B cell (primary cell): ENCODE measurements at regions not wholly inside any gene's neighbourhood (a gene's known extent, or its start where the extent isn't known, plus 50 kb on each side); places are given as distances from the start of the nearest gene placed in this dataset.
A peak's percentile ranks its signal among the peaks of the same experiment; 100 is the strongest.
"Not testable (repeated sequence)": the region's sequence is repeated elsewhere in the genome, so short reads cannot be mapped to it uniquely, and the experiment has no call there.

Source experiments
- ATAC-seq: fragments of 200-7000 bp; cut with Tn5 transposase; one replicate; pipeline ENCODE4 v1.10.0; 2021; ENCODE audit warnings: low read depth, mild to moderate bottlenecking, moderate number of reproducible peaks, moderate library complexity
- CTCF ChIA-PET: fragments of 350-600 bp; sonication (Branson Sonifier 250); formaldehyde crosslinking; loops from one replicate; lab custom pipeline; 2021; ENCODE audit warnings: antibody characterized with exemption, inconsistent platforms; lab: Charles Lee
- POLR2A ChIA-PET: fragments of 350-600 bp; sonication (Branson Sonifier 250); formaldehyde crosslinking; loops from one replicate; lab custom pipeline; 2021; ENCODE audit warnings: antibody characterized with exemption; lab: Charles Lee
- DNase-seq: peaks from one replicate; pipeline ENCODE4 v3.0.0; 2013
- H2AFZ ChIP-seq: 2 replicates; pipeline ENCODE4 v1.6.1; 2012; ENCODE audit warnings: mild to moderate bottlenecking, low read depth, low read length; ENCODE audit not compliant: insufficient read depth, poor library complexity, severe bottlenecking
- H3K27ac ChIP-seq, 2 donors: 1 replicate in 1 of 2; 2 replicates in 1 of 2; pipeline ENCODE4 v1.5.1; 2012 to 2013; ENCODE audit warnings: low read length in 2 of 2, mild to moderate bottlenecking in 2 of 2, moderate library complexity in 1 of 2
- H3K27me3 ChIP-seq, 4 experiments: fragments of 200-600 bp in 1 of 4; sonication (generic) in 1 of 4; replicated peaks in 1 of 4; 1 replicate in 2 of 4; 2 replicates in 2 of 4; pipeline versions ENCODE4 v1.6.1 to v1.7.0; 2013 to 2016; ENCODE audit warnings: low read length in 3 of 4, mild to moderate bottlenecking in 2 of 4, mixed read lengths in 1 of 4, moderate library complexity in 1 of 4; ENCODE audit not compliant: insufficient read depth in 4 of 4, control insufficient read depth in 3 of 4; ENCODE audit errors: control extremely low read depth in 1 of 4
- H3K36me3 ChIP-seq, 2 experiments: replicated peaks in 1 of 2; 1 replicate in 1 of 2; 2 replicates in 1 of 2; pipeline versions ENCODE4 v1.6.1 to v1.7.1; 2013; ENCODE audit warnings: low read length in 1 of 2; ENCODE audit not compliant: insufficient read depth in 2 of 2, control insufficient read depth in 1 of 2; ENCODE audit errors: control extremely low read depth in 1 of 2, extremely low read depth in 1 of 2
- H3K4me1 ChIP-seq, 2 donors: fragments of 200-600 bp in 1 of 2; sonication (generic) in 1 of 2; 1 replicate in 1 of 2; 2 replicates in 1 of 2; pipeline versions ENCODE4 v1.5.1 to v1.6.1; 2013 to 2017; ENCODE audit warnings: low read length in 2 of 2; ENCODE audit not compliant: control insufficient read depth in 2 of 2, insufficient read depth in 2 of 2
- H3K4me2 ChIP-seq: replicated peaks from 2 replicates; pipeline ENCODE3; 2012; ENCODE audit warnings: mild to moderate bottlenecking, low read depth, low read length; ENCODE audit not compliant: poor library complexity, severe bottlenecking
- H3K4me3 ChIP-seq, 5 experiments: fragments of 200-600 bp in 1 of 5; sonication (generic) in 1 of 5; 1 replicate in 3 of 5; 2 replicates in 2 of 5; pipeline versions ENCODE4 v1.5.1 to v1.7.0; 2011 to 2016; ENCODE audit warnings: low read length in 4 of 5, mild to moderate bottlenecking in 4 of 5, low read depth in 2 of 5, control low read depth in 1 of 5, moderate library complexity in 1 of 5; ENCODE audit not compliant: insufficient read depth in 1 of 5; ENCODE audit errors: control extremely low read depth in 1 of 5, extremely low read depth in 1 of 5
- H3K79me2 ChIP-seq: fragments of 200-600 bp; sonication (generic); one replicate; pipeline ENCODE4 v1.6.0; 2016; ENCODE audit warnings: low read length; ENCODE audit not compliant: control insufficient read depth, insufficient read depth
- H3K9ac ChIP-seq: fragments of 200-600 bp; sonication (generic); 2 replicates; pipeline ENCODE4 v1.6.1; 2017; ENCODE audit warnings: mild to moderate bottlenecking, low read length, moderate library complexity
- H3K9me3 ChIP-seq, 3 donors: one replicate each; pipeline versions ENCODE4 v1.6.1 to v1.7.1; 2013; ENCODE audit warnings: low read length in 2 of 3; ENCODE audit not compliant: control insufficient read depth in 2 of 3, insufficient read depth in 1 of 3; ENCODE audit errors: control extremely low read depth in 1 of 3
- H4K20me1 ChIP-seq: 2 replicates; pipeline ENCODE4 v1.6.0; 2012; ENCODE audit warnings: mild to moderate bottlenecking, low read length; ENCODE audit not compliant: insufficient read depth, control insufficient read depth, poor library complexity, severe bottlenecking
- H3K27ac Mint-ChIP-seq: one replicate; pipeline ENCODE4 v1.8.0; 2021; ENCODE audit warnings: mixed read lengths
- H3K27me3 Mint-ChIP-seq: one replicate; pipeline ENCODE4 v1.8.0; 2021; ENCODE audit warnings: mixed read lengths
- H3K4me1 Mint-ChIP-seq: one replicate; pipeline ENCODE4 v1.8.0; 2021; ENCODE audit warnings: mixed read lengths
- H3K4me3 Mint-ChIP-seq: one replicate; pipeline ENCODE4 v1.8.0; 2021; ENCODE audit warnings: mixed read lengths
- H3K9me3 Mint-ChIP-seq: one replicate; pipeline ENCODE4 v1.8.0; 2022; ENCODE audit warnings: mixed read lengths; ENCODE audit not compliant: insufficient read depth
- CTCF ChIP-seq: fragments of 200-600 bp; IDR thresholded peaks from one replicate; pipeline ENCODE4 v1.8.0; 2022; ENCODE audit warnings: antibody characterized with exemption, mild to moderate bottlenecking
- EZH2 ChIP-seq: IDR thresholded peaks from 2 replicates; pipeline ENCODE4 v1.6.1; 2012; ENCODE audit warnings: borderline replicate concordance, low read depth, mild to moderate bottlenecking, moderate library complexity, low read length; ENCODE audit not compliant: insufficient read depth, poor library complexity, severe bottlenecking
- WGBS: methylation state at CpG from one replicate; pipeline ENCODE4 v1.1.5; 2013; ENCODE audit warnings: missing lambda C conversion rate; ENCODE audit not compliant: insufficient coverage; 5-methylcytosine and 5-hydroxymethylcytosine counted together
- intact Hi-C: fragments of 100-400 bp; cut with micrococcal nuclease; formaldehyde crosslinking; loops from one replicate; pipeline ENCODE4 v1.10.0; 2022

GRCh38 chr5:148740966-148741742 lies 85.3 kb upstream of the ADRB2 start:
- TF ChIP-seq CTCF (peak; percentile 87), EZH2 (no peak)
- H4K20me1 ChIP-seq, result no peaks in the 10 kb centered on the region
- no peak overlapping the region for H3K4me3 ChIP-seq
- peaks cover 4% of the 10 kb centered on the region for H3K27me3 Mint-ChIP-seq
- H3K9me3 Mint-ChIP-seq, result peaks cover 2% of the 10 kb centered on the region
- H3K4me3 Mint-ChIP-seq, result no peak overlapping the region
- H3K9ac ChIP-seq, result no peak overlapping the region
- CTCF ChIA-PET, result interaction anchor here (0.5 to 27.7 kb wide), 51 partner anchors 10 to 1099 kb away, joined by 3 to 753 read pairs (median 4); partner anchors contain the start of gene ADRB2
- H3K4me1 ChIP-seq, result peaks cover 0 to 3% of the 10 kb centered on the region in 2 donors
- ATAC-seq, result peak; percentile 28
- intact Hi-C loops, result loop anchor here (1.0 to 5.0 kb wide), 6 partner anchors 10 to 294 kb away; partner anchors contain the start of gene ADRB2
- peak; percentile 72 for DNase-seq
- WGBS, result 91% methylated on average over 3 of the region's 9 CpGs
- H3K36me3 ChIP-seq, result no peaks in the 10 kb centered on the region
- no peak overlapping the region for H3K27ac Mint-ChIP-seq
- POLR2A ChIA-PET, result no interaction called here
- H3K27ac ChIP-seq, result no peak overlapping the region
- H3K9me3 ChIP-seq, result no peaks in the 10 kb centered on the region
- H3K4me2 ChIP-seq, result no peak overlapping the region
- peaks cover 10% of the 10 kb centered on the region for H3K4me1 Mint-ChIP-seq
- H3K27me3 ChIP-seq, result no peaks in the 10 kb centered on the region
- no peaks in the 10 kb centered on the region for H3K79me2 ChIP-seq
- no peak overlapping the region for H2AFZ ChIP-seq

DNA sequence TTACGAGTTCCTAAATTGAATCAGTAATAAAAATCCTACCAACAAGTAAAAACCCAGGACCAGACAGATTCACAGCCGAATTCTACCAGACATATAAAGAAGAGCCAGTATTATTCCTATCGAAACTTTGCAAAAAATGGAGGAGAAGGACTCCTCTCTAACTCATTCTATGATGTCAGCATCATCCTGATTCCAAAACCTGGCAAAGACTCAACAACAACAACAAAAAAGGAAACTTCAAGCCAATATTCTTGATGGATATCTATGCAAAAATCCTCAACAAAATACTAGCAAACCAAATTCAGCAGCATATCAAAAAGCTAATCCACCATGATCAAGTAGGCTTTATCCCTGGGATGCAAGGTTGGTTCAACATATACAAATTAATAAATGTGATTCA lies 84.6 kb upstream of the ADRB2 start:
- H4K20me1 ChIP-seq, H3K27ac ChIP-seq, POLR2A ChIA-PET, H3K4me1 ChIP-seq, H3K36me3 ChIP-seq, H3K79me2 ChIP-seq, H3K4me3 Mint-ChIP-seq, H3K9me3 Mint-ChIP-seq, H3K4me3 ChIP-seq, H3K27ac Mint-ChIP-seq, H3K27me3 Mint-ChIP-seq, ATAC-seq, H3K9ac ChIP-seq, H2AFZ ChIP-seq, H3K9me3 ChIP-seq, H3K4me2 ChIP-seq, H3K27me3 ChIP-seq, DNase-seq: not testable (repeated sequence)
- CTCF ChIA-PET, result interaction anchor here (0.6 to 27.7 kb wide), 44 partner anchors 9 to 330 kb away, joined by 3 to 753 read pairs (median 6); no protein-coding TSS in a partner anchor
- peaks cover 13% of the 10 kb centered on the region for H3K4me1 Mint-ChIP-seq
- 100% methylated on average over 2 of the region's 3 CpGs for WGBS
- intact Hi-C loops, result loop anchor here (1.0 to 5.0 kb wide), 6 partner anchors 10 to 294 kb away; partner anchors contain the start of gene ADRB2

GRCh38 chr5:148744380-148744779 lies 82.0 kb upstream of the ADRB2 start:
- H3K9me3 Mint-ChIP-seq, POLR2A ChIA-PET, H3K36me3 ChIP-seq, H2AFZ ChIP-seq, H3K79me2 ChIP-seq, H4K20me1 ChIP-seq, H3K27ac Mint-ChIP-seq, DNase-seq, H3K4me2 ChIP-seq, H3K9me3 ChIP-seq, H3K27ac ChIP-seq, H3K4me3 ChIP-seq, H3K27me3 ChIP-seq, H3K9ac ChIP-seq, H3K27me3 Mint-ChIP-seq, H3K4me3 Mint-ChIP-seq, ATAC-seq: not testable (repeated sequence)
- peaks cover 22% of the 10 kb centered on the region for H3K4me1 Mint-ChIP-seq
- intact Hi-C loops, result loop anchor here (5.0 kb wide), 2 partner anchors 63 to 83 kb away; partner anchors contain the start of gene ADRB2
- H3K4me1 ChIP-seq, result peaks cover 11 to 12% of the 10 kb centered on the region in 2 donors
- CTCF ChIA-PET, result interaction anchor here (1.0 to 27.7 kb wide), 5 partner anchors 14 to 369 kb away, joined by 4 to 753 read pairs (median 5); no protein-coding TSS in a partner anchor
- no CpG with 5 or more reads among the region's 1 CpG for WGBS
